Activated naive CD4-positive, alpha-beta T cell treated with anti-CD3 and anti-CD28 coated beads, Interleukin-2, amount 10 ng/mL, durations not matched to agents 7 days and 5 days (primary cell): ENCODE measurements at regions not wholly inside any gene's neighbourhood (a gene's known extent, or its start where the extent isn't known, plus 50 kb on each side); places are given as distances from the start of the nearest gene placed in this dataset.
"Not testable (repeated sequence)": the region's sequence is repeated elsewhere in the genome, so short reads cannot be mapped to it uniquely, and the experiment has no call there.

Source experiments
- CTCF ChIA-PET: fragments of 350-600 bp; sonication (Branson Sonifier 250); formaldehyde crosslinking; loops from one replicate; lab custom pipeline; 2021; ENCODE audit warnings: antibody characterized with exemption; lab: Charles Lee
- DNase-seq: peaks from one replicate; pipeline ENCODE4 v3.0.0-alpha.2; 2020
- H3K27ac Mint-ChIP-seq: one replicate; pipeline ENCODE4 v1.8.0; 2021; ENCODE audit warnings: mild to moderate bottlenecking, moderate library complexity, mixed read lengths
- H3K27me3 Mint-ChIP-seq: one replicate; pipeline ENCODE4 v1.8.0; 2021; ENCODE audit warnings: mild to moderate bottlenecking, mixed read lengths
- H3K36me3 Mint-ChIP-seq: one replicate; pipeline ENCODE4 v1.8.0; 2021; ENCODE audit warnings: mixed read lengths
- H3K4me1 Mint-ChIP-seq: one replicate; pipeline ENCODE4 v1.8.0; 2021; ENCODE audit warnings: mixed read lengths
- H3K4me3 Mint-ChIP-seq: one replicate; pipeline ENCODE4 v1.8.0; 2021; ENCODE audit warnings: mild to moderate bottlenecking, moderate library complexity, mixed read lengths
- H3K9me3 Mint-ChIP-seq: one replicate; pipeline ENCODE4 v1.8.0; 2021; ENCODE audit warnings: mixed read lengths

DNA sequence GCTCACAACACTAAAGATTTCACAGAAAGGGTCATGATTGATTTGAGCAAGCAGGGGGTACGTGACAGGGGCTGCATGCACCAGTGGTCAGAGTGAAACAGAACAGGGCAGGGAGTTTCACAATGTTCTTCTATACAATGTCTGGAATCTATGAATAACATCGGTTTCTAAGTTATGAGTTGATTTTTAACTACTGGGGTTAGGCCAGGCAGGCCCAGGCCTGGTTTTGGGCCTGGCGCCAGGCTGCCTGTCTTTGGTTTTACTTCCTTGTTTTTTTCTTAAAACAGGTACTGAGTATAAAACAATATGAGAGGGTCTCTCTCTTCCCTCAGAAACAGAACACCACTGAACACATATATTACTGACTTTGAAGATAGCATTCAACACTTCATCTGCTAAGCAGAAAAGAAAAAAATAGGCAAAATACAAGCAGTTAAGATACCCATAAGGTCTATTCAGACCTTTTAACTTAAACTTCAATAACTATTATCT is 355.0 kb upstream of the MAGEB16 start:
- H3K27me3 Mint-ChIP-seq, H3K4me1 Mint-ChIP-seq, H3K4me3 Mint-ChIP-seq, H3K36me3 Mint-ChIP-seq, CTCF ChIA-PET, H3K9me3 Mint-ChIP-seq, H3K27ac Mint-ChIP-seq, DNase-seq: not testable (repeated sequence)

DNA sequence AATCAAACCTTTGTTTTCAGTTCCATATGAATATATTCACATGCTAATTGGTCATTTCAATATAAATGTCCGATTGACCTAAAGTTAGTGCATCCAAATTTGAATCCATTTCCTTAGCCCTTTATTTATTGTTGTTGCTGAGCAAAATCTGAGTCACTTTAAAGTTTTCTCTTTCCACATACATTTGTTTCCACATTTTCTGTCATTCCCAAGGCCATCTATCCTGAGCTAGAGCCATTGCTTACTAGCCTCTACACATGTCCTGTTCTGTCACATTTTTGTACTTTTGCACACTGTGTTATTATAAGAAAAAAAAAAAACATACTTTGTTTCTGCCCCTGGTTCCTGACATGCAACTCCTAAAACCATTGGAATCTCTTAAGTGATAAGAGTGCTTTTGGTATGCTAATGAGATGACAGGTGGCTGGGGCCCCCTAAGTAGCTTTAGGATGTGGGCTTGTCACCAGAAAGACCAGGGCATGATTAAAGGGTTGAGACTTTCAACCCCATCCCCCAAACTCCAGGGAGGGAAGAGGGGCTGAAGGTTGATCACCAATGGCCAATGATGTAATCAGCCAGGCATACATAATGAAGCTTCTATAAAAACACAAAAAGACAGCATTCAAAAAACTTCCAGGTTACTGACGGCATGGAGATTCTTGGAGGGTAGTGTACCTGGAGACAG is 353.3 kb upstream of the MAGEB16 start:
- H3K4me1 Mint-ChIP-seq = no peaks in the 10 kb centered on the region
- H3K27ac Mint-ChIP-seq = no peak overlapping the region
- no peak overlapping the region for H3K4me3 Mint-ChIP-seq
- H3K9me3 Mint-ChIP-seq = peaks cover 4% of the 10 kb centered on the region
- CTCF ChIA-PET = no interaction called here
- no peaks in the 10 kb centered on the region for H3K36me3 Mint-ChIP-seq
- no peak for DNase-seq
- no peaks in the 10 kb centered on the region for H3K27me3 Mint-ChIP-seq

DNA sequence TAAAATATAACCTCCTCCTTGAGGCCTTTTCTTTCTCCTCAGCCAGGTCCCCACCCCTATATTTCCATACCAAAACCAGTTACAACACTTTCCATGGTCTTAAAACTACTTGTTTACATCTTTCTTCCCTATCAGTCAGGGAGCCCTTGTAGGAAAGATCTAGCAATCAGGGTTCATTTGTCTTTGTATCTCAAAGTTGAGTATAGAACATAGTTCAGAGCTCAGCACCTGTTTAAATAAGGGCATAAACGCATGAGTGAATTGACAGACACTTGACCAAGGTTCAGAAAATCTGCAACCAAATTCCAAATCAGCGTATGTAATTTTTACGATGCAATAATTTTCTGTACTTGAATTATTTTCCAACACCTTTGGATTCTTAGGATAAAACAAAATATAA is 352.2 kb upstream of the MAGEB16 start:
- Mint-ChIP-seq H3K9me3 (no peaks in the 10 kb centered on the region), H3K4me3 (no peak overlapping the region), H3K27ac (no peak overlapping the region), H3K36me3 (no peaks in the 10 kb centered on the region), H3K27me3 (no peaks in the 10 kb centered on the region), H3K4me1 (no peaks in the 10 kb centered on the region)
- CTCF ChIA-PET = no interaction called here
- no peak for DNase-seq

DNA sequence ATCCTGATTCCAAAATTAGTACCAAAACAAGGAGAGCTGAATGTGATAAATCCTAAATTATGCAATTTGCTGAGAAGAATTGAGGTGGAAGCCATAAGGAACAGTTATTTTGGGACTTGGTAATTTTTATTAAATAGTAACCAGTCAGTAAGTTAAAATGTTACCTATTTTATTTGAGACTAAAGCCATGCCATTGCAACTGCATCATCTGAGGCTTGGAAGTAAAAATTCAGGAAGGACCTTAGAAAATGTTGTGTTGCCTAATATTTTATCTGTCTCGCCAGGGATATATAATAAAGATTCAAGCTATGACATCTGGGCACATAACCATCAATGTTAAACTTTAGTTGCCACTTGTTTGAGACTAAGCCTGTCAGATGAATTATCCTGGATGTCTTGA is 341.3 kb upstream of the MAGEB16 start:
- H3K27me3 Mint-ChIP-seq = no peaks in the 10 kb centered on the region

DNA sequence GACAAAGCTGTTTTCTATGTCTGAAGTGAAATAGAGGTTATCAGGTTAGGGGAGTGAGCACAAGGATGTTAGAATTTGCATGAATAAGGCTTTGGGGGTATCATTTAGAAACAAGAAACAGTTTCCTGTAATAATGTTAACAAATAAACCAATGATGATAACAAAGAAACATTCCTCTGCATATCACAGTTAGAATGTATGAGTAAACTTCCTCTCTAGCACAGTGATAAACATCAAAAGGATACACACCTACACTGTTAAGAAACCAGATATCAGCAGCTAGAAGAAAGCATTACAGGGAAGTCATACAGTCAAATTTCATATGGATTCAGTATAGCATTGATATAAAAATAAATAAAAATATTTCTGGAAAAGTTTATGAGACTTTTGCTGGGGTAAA is 340.0 kb upstream of the MAGEB16 start:
- CTCF ChIA-PET = no interaction called here
- no peaks in the 10 kb centered on the region for H3K9me3 Mint-ChIP-seq
- no peak overlapping the region for H3K4me3 Mint-ChIP-seq
- H3K4me1 Mint-ChIP-seq = no peaks in the 10 kb centered on the region
- no peaks in the 10 kb centered on the region for H3K27me3 Mint-ChIP-seq
- no peak for DNase-seq
- no peaks in the 10 kb centered on the region for H3K36me3 Mint-ChIP-seq
- no peak overlapping the region for H3K27ac Mint-ChIP-seq

More for the DNA sequence above, 341.3 kb upstream of the MAGEB16 start:
- H3K4me3 Mint-ChIP-seq = no peak overlapping the region
- no peak for DNase-seq
- H3K4me1 Mint-ChIP-seq = no peaks in the 10 kb centered on the region
- no peaks in the 10 kb centered on the region for H3K36me3 Mint-ChIP-seq
- H3K27ac Mint-ChIP-seq = no peak overlapping the region
- CTCF ChIA-PET = no interaction called here
- no peaks in the 10 kb centered on the region for H3K9me3 Mint-ChIP-seq

DNA sequence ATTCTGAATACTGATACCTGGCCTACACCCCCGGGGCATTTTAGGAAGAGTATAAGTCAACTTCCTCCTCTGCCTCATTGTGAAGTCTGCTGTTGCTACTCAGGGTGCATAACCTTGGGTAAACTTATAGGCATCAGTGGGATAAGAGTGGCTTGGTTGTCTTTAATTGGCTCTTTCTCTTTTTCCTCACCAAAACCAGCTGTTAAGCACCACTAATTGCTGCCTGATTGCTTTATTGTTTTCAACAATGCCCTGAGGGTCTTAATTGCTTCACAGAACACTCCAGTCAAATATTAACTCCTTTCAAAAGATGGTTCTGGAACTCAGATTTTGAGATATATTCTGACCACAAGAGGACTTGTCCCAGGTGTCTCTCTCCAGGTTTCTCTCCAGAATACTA is 337.0 kb upstream of the MAGEB16 start:
- Mint-ChIP-seq H3K27ac (no peak overlapping the region), H3K4me1 (no peaks in the 10 kb centered on the region), H3K36me3 (no peaks in the 10 kb centered on the region), H3K9me3 (no peaks in the 10 kb centered on the region), H3K27me3 (no peaks in the 10 kb centered on the region), H3K4me3 (no peak overlapping the region)
- CTCF ChIA-PET = no interaction called here
- DNase-seq = no peak

DNA sequence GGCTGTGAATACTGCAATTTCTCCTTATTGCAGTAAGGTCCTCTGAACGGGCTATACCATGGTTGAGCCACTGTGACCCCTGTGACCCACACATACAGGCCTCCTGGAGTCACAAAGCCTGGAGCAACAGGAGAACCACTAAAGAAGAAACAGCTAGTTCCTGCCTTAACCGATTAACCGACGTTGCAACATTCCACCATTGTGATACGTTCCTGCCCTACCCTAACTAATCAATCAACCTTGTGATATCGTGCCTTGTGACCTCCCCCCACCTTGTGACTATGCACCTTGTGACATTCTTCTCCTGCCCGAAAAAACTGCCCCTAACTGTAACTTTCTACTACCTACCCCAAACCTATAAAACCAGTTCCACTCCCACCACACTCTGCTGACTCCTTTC is 301.5 kb upstream of the MAGEB16 start:
- H3K27ac Mint-ChIP-seq, H3K4me1 Mint-ChIP-seq, H3K27me3 Mint-ChIP-seq, DNase-seq, H3K4me3 Mint-ChIP-seq, H3K9me3 Mint-ChIP-seq, H3K36me3 Mint-ChIP-seq, CTCF ChIA-PET: not testable (repeated sequence)

DNA sequence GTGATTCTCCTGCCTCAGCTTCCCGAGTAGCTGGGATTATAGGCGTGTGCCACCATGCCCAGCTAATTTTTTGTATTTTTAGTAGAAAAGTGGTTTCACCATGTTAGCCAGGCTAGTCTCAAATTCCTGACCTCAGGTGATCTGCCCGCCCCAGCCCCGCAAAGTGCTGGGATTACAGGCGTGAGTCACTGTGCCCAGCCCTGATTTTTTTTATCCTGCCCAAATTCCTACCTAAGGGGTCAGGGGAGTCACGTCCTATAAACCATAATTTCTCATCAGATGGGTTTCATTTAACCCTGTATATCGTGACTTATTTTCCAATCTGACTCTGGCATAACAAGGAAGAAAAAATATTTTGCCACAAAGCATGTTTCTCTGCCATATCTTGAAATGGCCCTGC is 300.7 kb upstream of the MAGEB16 start:
- H3K4me1 Mint-ChIP-seq, H3K27me3 Mint-ChIP-seq, H3K4me3 Mint-ChIP-seq, DNase-seq, H3K36me3 Mint-ChIP-seq, H3K9me3 Mint-ChIP-seq, H3K27ac Mint-ChIP-seq, CTCF ChIA-PET: not testable (repeated sequence)

DNA sequence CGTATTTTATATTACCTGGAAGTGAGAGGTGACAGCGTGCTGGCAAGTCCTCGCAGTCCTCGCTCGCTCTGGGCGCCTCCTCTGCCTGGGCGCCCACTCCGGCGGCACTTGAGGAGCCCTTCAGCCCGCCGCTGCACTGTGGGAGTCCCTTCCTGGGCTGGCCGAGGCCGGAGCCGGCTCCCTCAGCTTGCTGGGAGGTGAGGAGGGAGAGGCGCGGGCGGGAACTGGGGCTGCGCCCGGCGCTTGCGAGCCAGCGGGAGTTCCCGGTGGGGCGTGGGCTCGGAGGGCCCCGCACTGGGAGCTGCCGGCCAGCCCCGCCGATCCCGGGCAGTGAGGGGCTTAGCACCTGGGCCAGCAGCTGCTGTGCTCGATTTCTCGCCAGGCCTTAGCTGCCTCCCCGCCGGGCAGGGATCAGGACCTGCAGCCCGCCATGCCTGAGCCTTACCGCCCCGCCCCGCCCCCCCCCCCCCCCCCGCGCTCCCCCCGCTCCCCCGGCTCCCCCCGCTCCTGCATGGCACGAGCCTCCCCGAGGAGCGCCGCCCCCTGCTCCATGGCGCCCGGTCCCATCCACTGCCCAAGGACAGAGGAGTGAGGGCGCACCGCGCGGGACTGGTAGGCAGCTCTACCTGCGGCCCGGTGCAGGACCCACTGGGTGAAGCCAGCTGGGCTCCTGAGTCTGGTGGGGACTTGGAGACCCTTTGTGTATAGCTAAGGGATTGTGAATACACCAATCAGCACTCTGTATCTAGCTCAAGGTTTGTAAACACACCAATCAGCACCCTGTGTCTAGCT is 298.9 kb upstream of the MAGEB16 start:
- no peaks in the 10 kb centered on the region for H3K36me3 Mint-ChIP-seq
- H3K9me3 Mint-ChIP-seq = no peaks in the 10 kb centered on the region
- CTCF ChIA-PET = no interaction called here
- H3K27me3 Mint-ChIP-seq = no peaks in the 10 kb centered on the region
- H3K27ac Mint-ChIP-seq = no peak overlapping the region
- no peaks in the 10 kb centered on the region for H3K4me1 Mint-ChIP-seq
- H3K4me3 Mint-ChIP-seq = no peak overlapping the region
- DNase-seq = no peak

DNA sequence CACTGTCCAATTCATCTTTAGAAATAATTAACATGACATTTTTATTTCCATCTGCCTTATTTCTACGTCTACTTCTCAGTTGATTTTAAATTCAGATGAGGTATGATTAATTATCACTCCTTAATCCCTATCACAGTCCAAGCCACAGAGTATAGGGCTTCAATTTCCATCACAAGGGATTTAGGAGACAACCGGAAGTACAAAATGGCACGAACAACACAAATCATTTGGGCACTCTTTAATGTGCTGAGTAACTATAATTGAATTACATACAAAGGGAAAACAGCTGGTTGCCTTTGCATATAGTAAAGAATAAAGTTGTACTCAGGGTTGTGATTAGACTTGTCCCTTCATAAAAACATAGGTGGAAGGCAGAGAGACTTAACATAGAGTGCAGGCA is 290.4 kb upstream of the MAGEB16 start:
- H3K4me3 Mint-ChIP-seq = no peak overlapping the region
- H3K27ac Mint-ChIP-seq = no peak overlapping the region
- no peaks in the 10 kb centered on the region for H3K4me1 Mint-ChIP-seq
- no peak for DNase-seq
- no peaks in the 10 kb centered on the region for H3K27me3 Mint-ChIP-seq
- H3K36me3 Mint-ChIP-seq = no peaks in the 10 kb centered on the region
- CTCF ChIA-PET = no interaction called here
- H3K9me3 Mint-ChIP-seq = no peaks in the 10 kb centered on the region

DNA sequence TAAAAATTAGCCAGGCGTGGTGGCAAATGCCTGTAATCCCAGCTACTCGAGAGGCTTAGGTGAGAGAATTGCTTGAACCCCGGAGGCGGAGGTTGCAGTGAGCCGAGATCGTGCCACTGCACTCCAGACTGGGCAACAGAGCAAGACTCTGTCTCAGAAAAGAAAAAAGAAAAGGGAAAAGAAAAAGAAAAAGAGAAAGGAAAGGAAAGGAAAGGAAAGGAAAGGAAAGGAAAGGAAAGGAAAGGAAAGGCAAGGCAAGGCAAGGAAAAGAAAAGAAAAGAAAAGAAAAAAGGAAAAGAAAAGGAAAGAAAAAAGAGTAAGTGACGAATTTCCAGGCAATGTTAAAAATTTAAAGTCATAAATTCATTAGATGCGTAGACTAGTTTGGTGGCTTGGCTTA is 250.1 kb upstream of the MAGEB16 start:
- DNase-seq, H3K4me1 Mint-ChIP-seq, H3K27me3 Mint-ChIP-seq, H3K36me3 Mint-ChIP-seq, CTCF ChIA-PET, H3K27ac Mint-ChIP-seq, H3K9me3 Mint-ChIP-seq, H3K4me3 Mint-ChIP-seq: not testable (repeated sequence)

DNA sequence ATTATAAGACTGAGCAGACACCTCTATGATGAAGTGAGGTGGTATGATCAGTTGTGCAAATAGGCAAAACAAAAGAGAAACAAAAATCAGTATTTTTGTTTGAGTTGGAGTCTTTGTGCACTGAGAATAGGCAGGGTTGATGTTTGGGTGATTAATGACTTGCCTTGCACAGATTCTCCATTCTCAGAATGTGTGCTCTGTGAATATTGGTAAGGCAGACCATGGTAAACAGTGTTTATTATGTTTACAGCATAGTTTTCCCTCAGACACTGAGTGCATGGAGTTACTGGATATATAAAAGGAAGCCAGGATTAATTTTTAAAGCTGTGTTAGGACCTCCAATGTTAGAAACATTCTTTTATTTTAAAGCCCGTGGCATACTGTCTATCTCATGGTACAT is 240.2 kb upstream of the MAGEB16 start:
- no peak for DNase-seq
- no peak overlapping the region for H3K4me3 Mint-ChIP-seq
- H3K27ac Mint-ChIP-seq = no peak overlapping the region
- H3K27me3 Mint-ChIP-seq = no peaks in the 10 kb centered on the region
- CTCF ChIA-PET = no interaction called here
- H3K9me3 Mint-ChIP-seq = no peaks in the 10 kb centered on the region
- H3K4me1 Mint-ChIP-seq = no peaks in the 10 kb centered on the region
- no peaks in the 10 kb centered on the region for H3K36me3 Mint-ChIP-seq

DNA sequence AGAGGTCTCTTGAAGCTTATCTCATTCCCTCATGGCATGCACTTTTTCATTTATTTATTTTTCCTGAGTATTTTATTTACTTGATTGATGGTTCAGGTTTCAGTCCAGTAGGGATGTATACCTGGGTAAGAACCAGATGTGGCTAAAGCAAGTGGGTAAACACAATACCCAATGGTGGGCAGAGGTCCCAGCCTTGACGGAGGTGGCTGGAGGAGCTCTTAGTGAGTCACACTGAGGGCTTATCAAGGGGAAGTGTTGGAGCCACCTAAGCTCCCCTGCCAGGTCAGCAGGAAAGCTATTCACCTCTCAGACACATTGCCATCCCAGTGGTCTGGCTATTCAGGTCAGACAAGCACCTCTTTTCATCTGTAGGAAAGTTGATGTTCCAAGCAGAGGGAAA is 236.2 kb upstream of the MAGEB16 start:
- Mint-ChIP-seq H3K36me3 (no peaks in the 10 kb centered on the region), H3K4me3 (no peak overlapping the region), H3K9me3 (no peaks in the 10 kb centered on the region), H3K27me3 (no peaks in the 10 kb centered on the region), H3K27ac (no peak overlapping the region), H3K4me1 (no peaks in the 10 kb centered on the region)
- DNase-seq = no peak
- CTCF ChIA-PET = no interaction called here

DNA sequence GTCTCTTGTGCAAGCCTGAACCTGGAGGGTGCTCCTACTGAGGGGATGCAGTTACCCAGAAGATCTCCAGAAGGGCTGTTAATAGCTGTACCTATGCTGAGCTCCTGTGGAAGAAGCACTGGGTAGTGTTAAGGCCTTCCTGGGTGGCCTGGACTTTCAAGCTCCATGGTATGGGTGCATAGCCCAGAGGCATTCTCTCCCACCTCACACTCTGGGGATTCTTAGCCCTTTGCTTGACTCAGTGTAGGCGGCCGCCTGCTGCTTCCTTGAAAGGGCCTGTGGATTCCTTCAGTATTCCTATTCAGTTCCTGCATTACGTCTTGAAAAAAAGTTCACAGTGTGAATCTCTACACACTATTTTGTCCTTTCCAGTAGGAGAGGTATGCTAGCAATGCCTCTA is 235.7 kb upstream of the MAGEB16 start:
- H3K9me3 Mint-ChIP-seq = no peaks in the 10 kb centered on the region
- CTCF ChIA-PET = no interaction called here

DNA sequence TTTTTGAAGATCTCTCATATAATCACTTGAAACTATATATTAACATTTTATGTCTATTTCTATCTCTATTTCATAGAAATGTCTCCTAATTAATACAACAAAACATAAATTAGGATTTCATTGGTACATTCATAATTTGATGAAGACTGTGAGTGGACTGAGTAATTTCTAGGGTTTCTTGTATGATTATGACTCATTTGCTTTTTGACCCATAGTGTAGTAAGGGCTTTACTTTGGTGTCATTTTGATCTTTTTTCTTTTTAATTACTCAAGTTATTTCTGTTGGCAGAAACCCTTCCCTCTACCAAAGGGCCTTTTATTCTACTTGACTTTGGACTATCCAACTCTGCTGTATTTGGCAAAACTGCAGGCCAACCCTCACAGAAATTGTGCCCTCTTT is 207.9 kb upstream of the MAGEB16 start:
- Mint-ChIP-seq H3K27me3 (no peaks in the 10 kb centered on the region), H3K27ac (no peak overlapping the region), H3K4me1 (no peaks in the 10 kb centered on the region), H3K9me3 (no peaks in the 10 kb centered on the region), H3K4me3 (no peak overlapping the region), H3K36me3 (no peaks in the 10 kb centered on the region)
- CTCF ChIA-PET = no interaction called here
- no peak for DNase-seq

More for the DNA sequence above, 235.7 kb upstream of the MAGEB16 start:
- Mint-ChIP-seq H3K27me3 (no peaks in the 10 kb centered on the region), H3K27ac (no peak overlapping the region), H3K4me3 (no peak overlapping the region), H3K36me3 (no peaks in the 10 kb centered on the region), H3K4me1 (no peaks in the 10 kb centered on the region)
- DNase-seq = no peak
